M059J (cell line): ENCODE measurements at regions not wholly inside any gene's neighbourhood (a gene's known extent, or its start where the extent isn't known, plus 50 kb on each side); places are given as distances from the start of the nearest gene placed in this dataset.
"Not testable (repeated sequence)": the region's sequence is repeated elsewhere in the genome, so short reads cannot be mapped to it uniquely, and the experiment has no call there.

Source experiments
- DNase-seq: peaks from one replicate; pipeline ENCODE4 v3.0.0-alpha.2; 2012; ENCODE audit warnings: low read depth

GRCh38 chr11:71153005-71153390, 99.4 kb downstream of the SHANK2 start:
- DNase-seq, result peak; percentile 70

GRCh38 chr11:71152312-71153004, 99.9 kb downstream of the SHANK2 start:
- DNase-seq, result not testable (repeated sequence)

DNA sequence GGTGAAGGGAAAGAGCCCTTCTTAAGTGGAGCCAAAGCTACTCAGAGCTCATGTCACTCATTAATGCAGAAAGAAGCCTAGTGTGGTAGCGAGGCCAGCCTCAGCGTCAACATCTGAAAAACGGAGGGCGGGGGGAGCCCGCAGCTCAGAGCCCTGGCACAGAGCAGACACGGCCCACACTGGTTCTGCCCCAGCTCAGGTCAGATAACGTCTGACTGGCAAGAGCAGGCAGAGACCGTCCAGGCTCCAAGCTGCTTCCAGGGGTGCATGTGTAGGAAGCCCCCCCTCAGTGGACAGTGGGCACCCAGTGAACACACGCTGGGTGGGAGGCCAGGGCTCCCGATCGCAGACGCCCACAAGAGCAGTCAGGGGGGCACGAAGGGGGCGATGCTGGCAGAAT, 100.8 kb downstream of the SHANK2 start:
- DNase-seq, result no peak

DNA sequence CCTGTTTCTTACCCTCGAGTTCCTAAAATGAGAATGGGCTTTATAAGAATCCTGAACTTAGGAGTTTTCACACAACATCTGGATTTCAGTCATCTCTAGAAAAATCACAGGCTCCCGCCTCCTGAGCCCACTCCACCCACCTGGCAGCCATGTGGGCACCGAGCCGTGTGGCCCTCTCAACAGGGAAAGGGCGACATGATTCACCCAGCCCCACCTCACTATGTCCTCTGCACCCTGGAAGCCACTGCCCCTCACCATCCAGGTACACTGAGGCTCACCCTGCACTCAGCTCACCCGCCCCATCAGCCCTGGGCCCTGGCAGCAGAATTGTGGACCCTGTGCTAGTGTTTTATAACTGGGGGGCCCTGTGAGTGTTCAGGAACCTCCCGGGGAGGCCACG, 101.5 kb downstream of the SHANK2 start:
- no peak for DNase-seq

GRCh38 chr11:71148716-71149115, 103.7 kb downstream of the SHANK2 start:
- DNase-seq, result no peak

DNA sequence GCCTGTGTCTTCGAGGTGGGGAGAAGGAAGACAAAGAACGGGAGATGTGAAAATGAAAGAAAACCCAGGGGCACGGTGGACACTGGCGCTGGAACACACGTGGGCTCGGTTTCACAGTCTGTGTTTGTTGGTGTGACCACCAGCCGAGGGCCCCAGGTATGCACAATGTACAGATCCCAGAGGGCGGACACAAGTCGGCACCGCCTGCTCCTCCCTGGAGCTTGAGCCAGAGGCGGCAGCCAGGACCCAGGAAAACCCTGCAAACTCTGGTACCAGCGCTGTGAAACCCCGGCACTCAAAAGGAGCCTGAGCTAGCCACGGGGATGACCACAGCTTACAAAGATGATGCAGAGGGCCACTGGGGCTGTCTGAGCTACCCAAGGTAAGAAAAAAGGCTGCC, 105.0 kb downstream of the SHANK2 start:
- DNase-seq, result no peak

DNA sequence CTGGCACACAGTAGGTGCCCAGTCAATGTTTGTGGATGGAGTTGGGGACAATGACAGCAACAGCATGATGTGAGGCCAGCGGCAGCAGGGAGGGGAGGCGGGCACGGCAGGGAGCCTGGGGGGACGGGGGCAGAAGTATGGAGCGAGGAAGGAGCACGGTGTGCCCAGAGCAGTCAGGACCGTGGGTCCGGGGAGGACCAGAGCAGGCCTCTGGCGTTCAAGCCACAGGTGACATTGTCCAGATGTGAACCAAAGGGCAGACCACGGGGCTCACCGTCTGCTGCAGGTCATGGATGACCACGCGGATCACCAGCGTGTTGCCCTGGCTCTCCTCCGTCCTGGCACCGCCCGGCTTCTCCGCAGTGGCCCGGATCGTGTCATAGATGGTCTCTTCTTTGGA, 105.5 kb downstream of the SHANK2 start:
- no peak for DNase-seq

DNA sequence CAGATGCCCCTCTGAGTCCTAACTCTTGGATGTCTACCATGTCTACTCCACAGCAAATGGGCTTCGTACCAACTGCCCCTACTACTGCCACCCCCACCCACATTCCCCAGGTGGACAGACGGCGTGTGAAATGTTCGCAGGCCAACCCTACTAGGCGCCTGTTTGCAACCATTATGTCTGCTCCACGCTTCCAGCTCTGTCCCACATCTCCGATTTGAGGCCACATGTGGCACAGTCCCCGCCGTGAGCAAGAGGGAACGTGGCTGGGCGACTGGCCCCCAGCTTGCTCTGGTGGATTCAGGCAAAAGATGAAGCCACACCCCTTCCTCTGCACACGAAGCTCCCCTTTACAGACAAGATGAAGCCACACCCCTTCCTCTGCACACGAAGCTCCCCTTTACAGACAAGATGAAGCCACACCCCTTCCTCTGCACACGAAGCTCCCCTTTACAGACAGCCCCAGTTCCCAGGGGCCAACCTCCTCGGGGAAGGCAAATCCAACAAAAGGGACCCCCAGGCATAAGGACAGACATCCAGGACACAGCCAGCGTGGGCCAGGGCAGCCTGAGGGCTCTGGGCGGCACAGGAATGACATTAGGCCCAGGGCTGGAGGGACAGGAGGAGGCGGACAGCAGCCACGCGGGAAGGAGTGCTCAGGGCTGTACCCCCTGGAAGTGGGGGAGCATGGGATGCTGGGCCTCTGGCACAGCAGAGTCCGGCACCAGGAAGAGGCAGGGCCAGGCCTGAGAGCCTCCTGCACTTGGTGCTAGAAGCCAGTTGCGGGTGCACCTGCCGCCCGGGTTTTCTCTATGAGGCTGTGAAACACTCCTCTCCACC, 106.2 kb downstream of the SHANK2 start:
- no peak for DNase-seq

GRCh38 chr11:71145368-71145767, 107.0 kb downstream of the SHANK2 start:
- no peak for DNase-seq

DNA sequence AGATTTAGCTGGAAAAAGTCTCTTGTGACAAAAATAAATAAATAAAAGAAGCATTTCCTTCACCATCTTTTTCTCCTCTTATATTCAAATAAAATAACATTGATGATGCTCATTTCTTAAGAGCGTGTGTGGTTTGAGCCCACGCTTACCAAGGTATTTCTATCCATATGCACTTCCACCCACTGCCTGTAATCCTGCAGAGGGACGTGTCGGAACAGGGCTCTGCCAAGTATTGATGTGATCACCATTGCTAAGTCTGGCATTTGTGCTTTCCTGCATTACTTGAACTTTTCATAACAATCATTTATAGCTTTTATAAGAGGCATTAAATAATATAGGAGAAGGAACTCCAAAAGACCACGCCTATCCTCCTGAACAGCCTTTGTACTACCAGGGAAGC, 107.6 kb downstream of the SHANK2 start:
- no peak for DNase-seq

DNA sequence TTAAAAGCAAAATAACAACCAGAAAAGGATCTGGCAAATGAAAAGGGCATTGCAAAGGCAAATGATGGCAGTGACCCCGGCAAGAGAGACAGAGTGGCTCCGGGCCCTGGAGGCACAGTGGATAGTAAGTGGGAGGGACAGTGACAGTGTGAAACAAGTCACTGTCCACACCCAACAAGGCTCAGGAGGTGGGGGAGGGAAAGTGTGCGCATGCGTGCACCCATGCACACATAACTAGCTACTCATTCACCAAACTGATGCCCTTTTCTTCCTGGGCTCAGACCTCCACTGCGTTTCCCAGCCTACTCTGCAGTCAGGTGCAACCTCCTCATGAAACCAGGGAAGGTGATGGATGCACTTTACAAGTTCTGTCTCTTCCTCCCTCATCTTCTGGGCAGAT, 108.4 kb downstream of the SHANK2 start:
- no peak for DNase-seq

GRCh38 chr11:71140206-71140919, 112.0 kb downstream of the SHANK2 start:
- DNase-seq, result no peak

DNA sequence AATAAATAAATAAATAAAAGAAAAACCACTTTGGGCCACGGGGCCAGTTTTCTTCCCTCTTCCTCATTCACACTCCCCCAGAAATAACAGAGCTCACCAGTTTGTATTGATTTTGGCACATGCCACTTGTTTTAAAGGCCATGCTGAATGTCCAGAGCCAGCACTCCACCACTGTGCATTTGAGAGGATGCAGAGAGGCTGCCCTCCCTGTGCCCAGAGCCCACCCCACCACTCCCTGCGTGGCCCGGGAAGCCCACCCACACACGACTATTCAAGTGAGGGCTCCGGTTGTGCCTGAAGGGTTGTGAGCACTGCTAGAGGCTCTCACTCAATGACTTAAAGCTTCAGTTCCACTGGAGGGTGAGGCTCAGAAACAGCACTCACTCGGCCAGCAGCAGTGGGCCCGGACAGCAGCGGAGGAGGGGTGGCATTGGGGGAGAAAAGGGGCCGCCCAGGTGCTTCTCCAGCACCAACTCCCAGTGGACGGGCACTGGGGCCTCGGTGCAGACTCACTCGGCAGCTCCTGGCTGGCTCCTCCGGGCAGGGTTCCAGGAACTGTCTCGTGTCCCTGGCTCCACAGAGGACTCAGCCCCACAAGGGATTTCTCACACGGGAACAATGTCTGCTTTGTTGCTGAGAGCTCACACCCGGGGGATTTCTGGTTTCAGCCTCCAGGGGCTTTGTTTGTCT, 112.7 kb downstream of the SHANK2 start:
- no peak for DNase-seq

GRCh38 chr11:71138737-71139425, 113.5 kb downstream of the SHANK2 start:
- DNase-seq, result no peak

- DNase-seq, result no peak
Observed at GRCh38 chr11:71137376-71137775, 115.0 kb downstream of the SHANK2 start.

DNA sequence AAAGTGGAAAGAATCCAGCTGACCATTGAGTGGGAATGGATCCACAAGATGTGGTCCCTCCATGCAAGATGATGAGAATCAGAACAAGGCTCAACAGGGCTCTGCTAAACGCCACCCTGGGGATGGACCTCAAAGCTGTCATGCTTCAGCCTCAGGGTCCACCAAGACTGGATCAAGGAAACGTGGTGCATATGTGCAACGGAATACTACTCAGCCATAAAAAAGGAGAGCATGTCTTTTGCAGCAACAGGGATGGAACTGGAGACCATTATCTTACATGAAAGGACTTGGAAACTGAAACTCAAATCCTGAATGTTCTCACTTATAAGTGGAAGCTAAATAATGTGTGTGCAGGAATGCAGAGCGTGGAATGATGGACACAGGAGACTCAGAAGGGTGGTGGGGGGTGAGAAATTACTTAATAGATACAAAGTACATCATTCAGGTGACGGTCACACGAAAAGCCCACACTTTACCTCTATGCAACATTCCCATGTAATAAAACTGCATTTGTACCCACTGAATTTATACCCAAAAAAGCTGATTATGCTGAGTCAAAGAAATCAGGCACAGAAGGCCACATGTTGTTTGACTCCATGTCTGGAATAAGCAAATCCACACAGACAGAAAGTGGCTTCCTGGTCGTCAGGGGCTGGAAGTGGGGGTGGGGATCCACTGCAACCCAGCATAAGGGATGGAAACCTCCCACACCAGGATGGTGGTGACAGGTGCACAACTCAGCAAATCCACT, 116.1 kb downstream of the SHANK2 start:
- no peak for DNase-seq

DNA sequence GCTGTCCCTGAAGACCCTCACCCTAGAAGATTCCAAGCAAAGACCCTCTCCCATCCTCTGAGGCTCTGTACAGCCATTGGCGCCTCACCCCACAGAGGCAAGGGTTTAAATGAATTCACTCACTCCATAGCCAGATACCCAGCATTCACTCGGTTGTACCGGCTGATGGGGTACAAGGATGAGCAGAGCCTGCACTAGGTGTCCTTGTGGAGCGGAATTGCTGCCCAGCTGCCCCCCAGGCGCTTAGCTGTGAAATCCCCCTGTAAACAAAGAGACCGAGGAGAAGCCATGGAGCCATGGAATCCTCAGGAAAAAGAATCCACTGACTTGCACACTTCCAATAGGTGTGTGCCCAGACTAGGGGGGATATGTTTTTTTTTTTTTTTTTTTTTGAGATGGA, 117.3 kb downstream of the SHANK2 start:
- DNase-seq, result no peak

DNA sequence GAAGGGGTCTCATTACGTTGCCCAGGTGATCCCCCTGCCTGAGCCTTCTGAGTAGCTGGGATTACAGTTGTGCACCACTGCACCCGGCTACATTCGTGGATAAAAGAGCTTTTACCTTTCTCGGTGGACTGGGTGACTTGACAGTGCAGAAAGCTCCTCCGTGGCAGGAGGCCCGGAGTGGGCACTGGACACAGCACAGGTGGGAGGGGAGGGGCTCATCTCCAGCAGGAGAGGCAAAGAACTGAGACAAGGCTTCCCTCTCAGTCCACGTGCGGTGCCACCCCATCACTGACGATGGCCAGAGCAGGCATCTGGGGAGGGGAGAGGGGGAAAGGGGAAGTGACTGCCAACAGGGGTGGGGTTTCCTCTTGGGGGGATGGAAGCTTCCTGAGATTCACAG, 118.4 kb downstream of the SHANK2 start:
- no peak for DNase-seq

GRCh38 chr11:71131861-71132260, 120.5 kb downstream of the SHANK2 start:
- DNase-seq, result no peak

- DNase-seq, result peak; percentile 14
Observed at GRCh38 chr11:71130106-71130505, 122.3 kb downstream of the SHANK2 start.

DNA sequence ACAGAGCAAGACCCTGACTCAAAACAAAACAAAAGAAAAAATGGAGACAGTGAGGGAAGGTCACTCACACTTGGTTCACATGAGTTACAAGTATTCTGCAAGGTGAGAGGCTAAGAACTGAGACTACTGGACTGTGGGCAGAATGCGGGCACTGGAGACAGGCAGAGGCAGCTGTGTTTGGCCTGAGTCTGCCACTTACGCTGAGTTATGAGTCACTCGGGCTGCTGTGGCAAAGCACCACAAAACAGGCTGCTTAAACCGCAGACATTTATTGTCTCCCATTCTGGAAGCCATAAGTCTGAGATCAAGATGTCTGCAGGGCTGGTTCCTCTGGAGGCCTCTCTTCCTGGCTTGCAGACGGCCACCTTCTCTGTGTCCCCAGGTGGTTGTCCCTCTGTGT, 122.8 kb downstream of the SHANK2 start:
- peak; percentile 82 for DNase-seq
